Endothelial cell of umbilical vein (primary cell): ENCODE measurements at regions not wholly inside any gene's neighbourhood (a gene's known extent, or its start where the extent isn't known, plus 50 kb on each side); places are given as distances from the start of the nearest gene placed in this dataset.

Experiments used
- BruUV-seq: library from RNA; stranded (reverse); fragments of 400-500 nt; replicated peaks from 2 replicates; lab custom pipeline; 2021; lab: Mats Ljungman, UMichigan
- CTCF ChIA-PET: fragments of 300-600, 350-600 bp; sonication (Branson Sonifier 250); formaldehyde crosslinking; loops from one replicate; lab custom pipeline; 2021; ENCODE audit warnings: antibody characterized with exemption, inconsistent platforms; lab: Charles Lee
- POLR2A ChIA-PET: fragments of 300-600, 350-600 bp; sonication (Branson Sonifier 250); formaldehyde crosslinking; loops from one replicate; lab custom pipeline; 2021; ENCODE audit warnings: antibody characterized with exemption, inconsistent platforms; lab: Charles Lee
- DNase-seq: peaks from one replicate; pipeline ENCODE4 v3.0.0-alpha.2; 2011; ENCODE audit warnings: low read depth, low spot score
- FAIRE-seq: peaks from 2 replicates; lab custom pipeline; 2011; peaks lifted over from hg19 to GRCh38; lab: Jason Lieb, UNC
- H2AFZ ChIP-seq: 2 replicates; pipeline ENCODE4 v1.6.0; 2012; ENCODE audit warnings: low read depth, low read length, control low read depth, inconsistent platforms
- H3K27ac ChIP-seq: 2 replicates; pipeline ENCODE4 v1.5.1; 2011; ENCODE audit warnings: low read depth, mild to moderate bottlenecking, control low read depth, low read length, moderate library complexity; ENCODE audit not compliant: insufficient read depth
- H3K27me3 ChIP-seq, 2 experiments: 2 replicates each; pipeline versions ENCODE4 v1.6.0 to v1.6.1; 2011; ENCODE audit warnings: low read length in 2 of 2, mixed read lengths in 1 of 2; ENCODE audit not compliant: control insufficient read depth in 2 of 2, insufficient read depth in 2 of 2
- H3K36me3 ChIP-seq, 2 experiments: 2 replicates in 1 of 2; 3 replicates in 1 of 2; pipeline ENCODE4 v1.5.1; 2011; ENCODE audit warnings: low read length in 2 of 2, mild to moderate bottlenecking in 1 of 2, moderate library complexity in 1 of 2; ENCODE audit not compliant: control insufficient read depth in 2 of 2, insufficient read depth in 2 of 2; ENCODE audit errors: extremely low read depth in 1 of 2
- H3K4me1 ChIP-seq: 3 replicates; pipeline ENCODE4 v1.5.1; 2011; ENCODE audit warnings: mild to moderate bottlenecking, low read length; ENCODE audit not compliant: control insufficient read depth, insufficient read depth; ENCODE audit errors: extremely low read depth
- H3K4me2 ChIP-seq: 2 replicates; pipeline ENCODE4 v1.6.1; 2011; ENCODE audit warnings: low read length, control low read depth, mixed read lengths; ENCODE audit not compliant: insufficient read depth
- H3K4me3 ChIP-seq, 3 experiments: fragments of 200-600 bp in 1 of 3; sonication (generic), shearing (Covaris generic) in 1 of 3; replicated peaks in 1 of 3; 2 replicates each; pipeline ENCODE4 v1.5.1; 2011 to 2016; ENCODE audit warnings: control low read depth in 3 of 3, low read length in 3 of 3, mild to moderate bottlenecking in 2 of 3, inconsistent platforms in 1 of 3, low read depth in 1 of 3, moderate library complexity in 1 of 3; ENCODE audit not compliant: insufficient read depth in 1 of 3
- H3K79me2 ChIP-seq: 2 replicates; pipeline ENCODE4 v1.6.0; 2012; ENCODE audit warnings: low read length, inconsistent platforms; ENCODE audit not compliant: control insufficient read depth, insufficient read depth
- H3K9ac ChIP-seq: replicated peaks from 2 replicates; pipeline ENCODE3; 2011; ENCODE audit warnings: low read length, control low read depth; ENCODE audit not compliant: insufficient read depth; ENCODE audit errors: extremely low read depth
- H3K9me1 ChIP-seq: replicated peaks from 3 replicates; pipeline ENCODE4 v1.6.0; 2011; ENCODE audit warnings: mild to moderate bottlenecking, low read length; ENCODE audit not compliant: control insufficient read depth, insufficient read depth; ENCODE audit errors: extremely low read depth
- H3K9me3 ChIP-seq: replicated peaks from 2 replicates; pipeline ENCODE4 v1.5.1; 2012; ENCODE audit warnings: low read length, inconsistent platforms; ENCODE audit not compliant: control insufficient read depth, insufficient read depth
- H4K20me1 ChIP-seq: replicated peaks from 2 replicates; pipeline ENCODE3; 2011; ENCODE audit warnings: mild to moderate bottlenecking, low read length; ENCODE audit not compliant: control insufficient read depth, insufficient read depth; ENCODE audit errors: extremely low read depth
- CTCF ChIP-seq, 2 donors: IDR thresholded peaks; 1 replicate in 1 of 2; 2 replicates in 1 of 2; pipeline ENCODE4 v1.5.1; 2011; ENCODE audit warnings: low read length in 2 of 2, mild to moderate bottlenecking in 2 of 2, moderate library complexity in 2 of 2, control low read depth in 1 of 2, inconsistent platforms in 1 of 2, low read depth in 1 of 2; ENCODE audit not compliant: insufficient read depth in 1 of 2; ENCODE audit errors: extremely low read depth in 1 of 2
- EZH2 ChIP-seq: IDR thresholded peaks from 2 replicates; pipeline ENCODE4 v1.6.1; 2012; ENCODE audit warnings: borderline replicate concordance, low read depth, mild to moderate bottlenecking, moderate library complexity, low read length, inconsistent platforms; ENCODE audit not compliant: severe bottlenecking
- FOS ChIP-seq: IDR thresholded peaks from 2 replicates; pipeline ENCODE4 v1.6.1; 2011; ENCODE audit warnings: mild to moderate bottlenecking, low read length, moderate library complexity, borderline replicate concordance; ENCODE audit not compliant: insufficient read depth
- GATA2 ChIP-seq: IDR thresholded peaks from 2 replicates; pipeline ENCODE4 v1.7.0; 2011; ENCODE audit warnings: low read depth, mild to moderate bottlenecking, moderate library complexity, mixed read lengths, low read length; ENCODE audit not compliant: insufficient read length, insufficient read depth
- JUN ChIP-seq: IDR thresholded peaks from 2 replicates; pipeline ENCODE4 v1.6.1; 2011; ENCODE audit warnings: borderline replicate concordance, low read depth; ENCODE audit not compliant: insufficient read length, insufficient read depth
- MAX ChIP-seq: IDR thresholded peaks from 2 replicates; pipeline ENCODE4 v1.6.1; 2011; ENCODE audit not compliant: insufficient read depth, insufficient read length
- MYC ChIP-seq: IDR thresholded peaks from one replicate; pipeline ENCODE4 v1.6.1; 2011; ENCODE audit warnings: mild to moderate bottlenecking, low read depth, low read length
- POLR2A ChIP-seq: IDR thresholded peaks from 2 replicates; pipeline ENCODE4 v1.6.1; 2012; ENCODE audit warnings: low read depth, mild to moderate bottlenecking, control low read depth, low read length
- POLR2AphosphoS5 ChIP-seq: IDR thresholded peaks from 2 replicates; pipeline ENCODE4 v1.6.1; 2012; ENCODE audit warnings: low read depth, mild to moderate bottlenecking, control low read depth, low read length, moderate library complexity; ENCODE audit not compliant: insufficient read depth
- dilution Hi-C: fragments of 300-500 bp; cut with MboI; formaldehyde crosslinking; loops from one replicate; pipeline ENCODE4 v1.15.0; 2019; ENCODE audit warnings: low sequenced_read_pairs; ENCODE audit not compliant: extremely low pct_ligation_motif_present
- intact Hi-C: fragments of 100-400 bp; cut with micrococcal nuclease; formaldehyde crosslinking; loops from one replicate; pipeline ENCODE4 v1.10.0; 2022

- H3K27me3 ChIP-seq = no peaks in the 10 kb centered on the region
- dilution Hi-C loops = no loop called here
- no peak for FAIRE-seq
- no peak for TF ChIP-seq JUN
- TF ChIP-seq POLR2A = no peak
- TF ChIP-seq POLR2AphosphoS5 = no peak
- TF ChIP-seq EZH2 = no peak
- TF ChIP-seq MAX = no peak
- H4K20me1 ChIP-seq = no peaks in the 10 kb centered on the region
- DNase-seq = no peak
- no peaks in the 10 kb centered on the region for H3K79me2 ChIP-seq
- no TSS peak for BruUV-seq
- H3K27ac ChIP-seq = no peak overlapping the region
- no peak overlapping the region for H2AFZ ChIP-seq
- H3K4me3 ChIP-seq = no peak overlapping the region
- intact Hi-C loops = no loop called here
- H3K36me3 ChIP-seq = no peaks in the 10 kb centered on the region
- ChIA-PET CTCF (no interaction called here), POLR2A (no interaction called here)
- H3K4me1 ChIP-seq = no peaks in the 10 kb centered on the region
- no peak overlapping the region for H3K4me2 ChIP-seq
- H3K9me3 ChIP-seq = no peaks in the 10 kb centered on the region
- H3K9ac ChIP-seq = no peak overlapping the region
- no peaks in the 10 kb centered on the region for H3K9me1 ChIP-seq
Measured at GRCh38 chr6:153251326-153251725, 120.2 kb upstream of the RGS17 start.

- Histone ChIP-seq H3K9me1 (no peaks in the 10 kb centered on the region), H3K9me3 (no peaks in the 10 kb centered on the region), H3K4me1 (no peaks in the 10 kb centered on the region), H3K4me2 (no peak overlapping the region), H3K27me3 (no peaks in the 10 kb centered on the region), H3K4me3 (no peak overlapping the region), H3K36me3 (no peaks in the 10 kb centered on the region), H3K79me2 (no peaks in the 10 kb centered on the region), H3K27ac (no peak overlapping the region), H2AFZ (no peak overlapping the region), H4K20me1 (no peaks in the 10 kb centered on the region), H3K9ac (no peak overlapping the region)
- TF ChIP-seq EZH2 = no peak
- no peak for TF ChIP-seq MYC
- no peak for TF ChIP-seq JUN
- TF ChIP-seq CTCF (IDR thresholded peaks at IDR 0.05; ENCODE audit: extremely low read depth in 1 of 2, insufficient read depth in 1 of 2, low read depth in 1 of 2, low read length in 2 of 2) = no peak
- no peak for TF ChIP-seq POLR2A
- TF ChIP-seq MAX = no peak
- no peak for TF ChIP-seq GATA2
- no peak for TF ChIP-seq FOS
- TF ChIP-seq POLR2AphosphoS5 = no peak
- intact Hi-C loops = no loop called here
- no peak for DNase-seq
- BruUV-seq = no TSS peak
- CTCF ChIA-PET = no interaction called here
- no peak for FAIRE-seq
- dilution Hi-C loops = no loop called here
- POLR2A ChIA-PET = no interaction called here
Measured at GRCh38 chr6:153237670-153238069, 106.6 kb upstream of the RGS17 start.
